ENCODE measurements at regions not wholly inside any gene's neighbourhood (a gene's known extent, or its start where the extent isn't known, plus 50 kb on each side); places are given as distances from the start of the nearest gene placed in this dataset.

GRCh38 chr3:182118066-182118465 lies 406.3 kb downstream of the SOX2 start:
- no peak for TF ChIP-seq EZH2 (IDR thresholded peaks at IDR 0.05; ENCODE audit: low read depth)
- no peak for TF ChIP-seq CTCF (conservative IDR thresholded peaks at IDR 0.05)

All from PC-9 (cell line).